ENCODE measurements at regions not wholly inside any gene's neighbourhood (a gene's known extent, or its start where the extent isn't known, plus 50 kb on each side); places are given as distances from the start of the nearest gene placed in this dataset.

DNA sequence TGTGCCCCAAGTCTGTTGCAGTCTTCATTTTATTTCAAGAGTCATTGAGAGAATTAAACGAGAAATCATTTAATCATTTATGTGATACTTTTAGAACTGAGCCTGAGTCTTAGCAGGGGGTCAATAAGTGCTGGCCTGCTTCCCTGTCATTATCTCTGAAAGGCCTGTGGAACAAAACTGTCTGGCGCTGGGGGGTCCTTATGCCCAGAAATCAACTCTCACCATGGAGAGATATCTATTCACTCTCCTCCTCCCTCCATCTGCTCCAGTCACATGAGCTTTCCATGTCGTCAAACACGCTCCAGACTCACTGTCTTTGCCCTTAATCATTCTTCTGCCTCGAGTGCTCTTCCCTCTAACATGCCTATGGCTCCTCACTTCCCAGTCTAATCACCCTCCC is 136.8 kb downstream of the ESM1 start:
- TF ChIP-seq TAF1 (IDR thresholded peaks at IDR 0.05; ENCODE audit: borderline replicate concordance, low read depth, low read length): no peak
- TF ChIP-seq POLR2A (IDR thresholded peaks at IDR 0.05; ENCODE audit: low read depth, low read length): no peak

Data from GM12892 (cell line).